Heart right ventricle (tissue), 16 donors: ENCODE measurements at regions not wholly inside any gene's neighbourhood (a gene's known extent, or its start where the extent isn't known, plus 50 kb on each side); places are given as distances from the start of the nearest gene placed in this dataset.
"Not testable (repeated sequence)": the region's sequence is repeated elsewhere in the genome, so short reads cannot be mapped to it uniquely, and the experiment has no call there.

Experiments used
- ATAC-seq, 8 donors: fragments of 200-7000 bp; cut with Tn5 transposase; one replicate each; pipeline ENCODE4 v1.9.1; 2020; ENCODE audit warnings: mild to moderate bottlenecking in 8 of 8, moderate library complexity in 8 of 8, moderate number of reproducible peaks in 1 of 8
- DNase-seq, 2 donors: peaks; one replicate each; pipeline ENCODE4 v3.0.0-alpha.2; 2020
- H3K27ac ChIP-seq, 10 donors: fragments of 200-600 bp; sonication (generic) in 2 of 10; one replicate each; pipeline versions ENCODE4 v1.5.0 to v1.8.0; 2020 to 2022; ENCODE audit warnings: mild to moderate bottlenecking in 3 of 10
- H3K27me3 ChIP-seq, 7 donors: fragments of 200-600 bp; one replicate each; pipeline ENCODE4 v1.8.0; 2021 to 2022; ENCODE audit warnings: mild to moderate bottlenecking in 2 of 7
- H3K36me3 ChIP-seq, 9 donors: fragments of 200-600 bp; sonication (generic) in 1 of 9; one replicate each; pipeline versions ENCODE4 v1.5.0 to v1.8.0; 2020 to 2022; ENCODE audit warnings: mild to moderate bottlenecking in 2 of 9
- H3K4me1 ChIP-seq, 9 donors: fragments of 200-600 bp; sonication (generic) in 1 of 9; one replicate each; pipeline versions ENCODE4 v1.5.0 to v1.8.0; 2020 to 2022; ENCODE audit warnings: mild to moderate bottlenecking in 4 of 9
- H3K4me3 ChIP-seq, 10 donors: fragments of 200-600 bp; sonication (generic) in 2 of 10; one replicate each; pipeline versions ENCODE4 v1.5.0 to v1.8.0; 2020 to 2022; ENCODE audit warnings: mild to moderate bottlenecking in 7 of 10, moderate library complexity in 2 of 10
- H3K9me3 ChIP-seq, 11 donors: fragments of 200-600 bp in 10 of 11; sonication (generic) in 2 of 11; one replicate each; pipeline versions ENCODE4 v1.5.0 to v1.8.0; 2013 to 2022; ENCODE audit warnings: mild to moderate bottlenecking in 2 of 11, control low read depth in 1 of 11, moderate library complexity in 1 of 11
- CTCF ChIP-seq, 9 donors: fragments of 200-600 bp; sonication (generic) in 2 of 9; IDR thresholded peaks; one replicate each; pipeline versions ENCODE4 v1.5.0 to v1.8.0; 2021 to 2022; ENCODE audit warnings: antibody characterized with exemption in 9 of 9, mild to moderate bottlenecking in 5 of 9, moderate library complexity in 1 of 9
- WGBS, 2 donors: extraction: QIAGEN DNeasy Blood & Tissue Kit; methylation state at CpG; one replicate each; pipeline ENCODE4 v1.1.7; 2013; ENCODE audit warnings: inconsistent platforms in 1 of 2; 5-methylcytosine and 5-hydroxymethylcytosine counted together
- intact Hi-C, 10 donors: fragments of 100-400 bp; cut with DNase I; formaldehyde crosslinking; loops; one replicate each; pipeline versions ENCODE4 v1.11.1 to v1.14.2; 2022
- donor health status: Arrhythmogenic right ventricular cardiomyopathy.
- donor health status: ischemic (EF 13 %, LVEDD 7.1; RV severe dilation, severe dysfunction).
- donor health status: healthy with polysubstance abuse.
- donor health status: DM: no; HTN: yes; CAD: no.
- donor health status: DM: no; HTN: no; CAD: no.
- donor health status: ischemic (EF 25% LVEDD 6.9; RV normal size, moderate dysfunction).
- donor health status: ischemic (EF 25% LVEDD 5.7; RV mildly dilated, moderate dysfunction).
- donor health status: healthy.
- donor health status: DM: yes; HTN: yes; CAD: no.
- donor health status: Ischemic cardiomyopathy.
- donor health status: ischemic (EF 35%, LVEDD 5.7; RV mildly dilated, moderate dysfunction).
- donor health status: nonischemic (EF 11% LVEDD 7.7; RV severe dilation, severe dysfunction).
- donor health status: DM: yes; HTN: yes; CAD: no.
- donor health status: PGD.
- donor health status: ischemic (EF 29% LVEDD 5.4; RV normal size, mild dysfunction).
- donor health status: nonischemic (EF 23%, LVEDD 6.1; RV moderate dilation, normal function).

- no peaks in the 10 kb centered on the region for H3K4me1 ChIP-seq
- no peaks in the 10 kb centered on the region for H3K9me3 ChIP-seq
- ATAC-seq (no peak), DNase-seq (no peak)
- intact Hi-C loops, result no loop called here
- H3K4me3 ChIP-seq, result no peak overlapping the region
- TF ChIP-seq CTCF (IDR thresholded peaks at IDR 0.05), result no peak
- no peaks in the 10 kb centered on the region for H3K27me3 ChIP-seq
- 81 to 85% methylated on average over 6 of the region's 6 CpGs for WGBS, 2 donors
- no peak overlapping the region for H3K27ac ChIP-seq
- H3K36me3 ChIP-seq, result no peaks in the 10 kb centered on the region
Observed at GRCh38 chr7:24158975-24159374, 125.0 kb upstream of the NPY start.

DNA sequence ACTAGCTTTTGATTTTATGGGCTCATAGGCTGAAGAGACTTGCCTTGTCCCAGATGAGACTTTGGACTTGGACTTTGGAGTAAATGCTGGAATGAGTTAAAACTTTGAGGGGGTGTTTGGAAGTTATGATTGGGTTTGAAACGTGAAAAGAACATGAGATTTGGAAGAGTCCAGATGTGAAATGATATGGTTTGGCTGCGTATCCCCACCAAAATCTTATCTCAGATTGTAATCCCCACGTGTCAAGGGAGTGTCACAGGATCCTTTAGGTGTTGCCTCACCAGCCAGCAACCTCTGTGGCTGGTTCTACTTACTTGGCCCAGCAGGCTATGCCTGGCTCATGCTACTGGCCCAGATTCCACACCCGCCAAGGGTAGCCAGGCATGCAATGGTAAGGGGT, 119.6 kb upstream of the NPY start:
- Histone ChIP-seq H3K27me3 (no peaks in the 10 kb centered on the region), H3K9me3 (peaks cover 0 to 9% (median 0%) of the 10 kb centered on the region in 11 donors), H3K36me3 (no peaks in the 10 kb centered on the region), H3K4me1 (no peaks in the 10 kb centered on the region), H3K27ac (no peak overlapping the region), H3K4me3 (no peak overlapping the region)
- intact Hi-C loops, result loop anchor here in 1 of 10 donors (5.0 kb wide), 1 partner anchor 468 kb away; no protein-coding TSS in a partner anchor
- ATAC-seq (no peak), DNase-seq (no peak)
- WGBS, 2 donors, result 66 to 67% methylated on average over 4 of the region's 4 CpGs
- TF ChIP-seq CTCF (IDR thresholded peaks at IDR 0.05), result no peak

DNA sequence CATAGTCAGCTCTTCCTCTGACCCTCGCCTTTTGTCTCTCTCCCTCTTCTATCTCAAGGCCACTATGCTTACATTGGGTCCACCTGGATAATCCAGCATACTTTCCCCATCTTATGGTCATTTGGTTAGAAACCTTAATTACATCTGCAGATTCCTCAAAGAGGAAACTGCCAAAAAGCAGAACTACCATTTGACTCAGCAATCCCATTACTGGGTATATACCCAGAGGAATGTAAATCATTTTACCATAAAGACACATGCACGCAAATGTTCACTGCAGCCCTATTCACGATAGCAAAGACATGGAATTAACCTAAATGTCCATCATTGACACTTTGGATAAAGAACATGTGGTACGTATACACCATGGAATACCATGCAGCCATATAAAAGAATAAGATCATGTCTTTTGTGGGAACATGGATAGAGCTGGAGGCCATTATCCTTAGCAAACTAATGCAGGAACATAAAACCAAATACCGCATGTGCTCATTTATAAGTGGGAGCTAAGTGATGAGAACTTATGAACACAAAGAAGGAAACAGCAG, 114.8 kb upstream of the NPY start:
- no peak overlapping the region for H3K4me3 ChIP-seq
- DNase-seq (no peak), ATAC-seq (no peak)
- WGBS, 2 donors, result 84 to 85% methylated on average over 5 of the region's 5 CpGs
- no peak for TF ChIP-seq CTCF (IDR thresholded peaks at IDR 0.05)
- intact Hi-C loops, result no loop called here
- H3K27ac ChIP-seq, result no peak overlapping the region
- H3K36me3 ChIP-seq, result no peaks in the 10 kb centered on the region
- H3K9me3 ChIP-seq, result peaks cover 0 to 13% (median 0%) of the 10 kb centered on the region in 11 donors
- no peaks in the 10 kb centered on the region for H3K27me3 ChIP-seq
- no peaks in the 10 kb centered on the region for H3K4me1 ChIP-seq

GRCh38 chr7:24171951-24172350, 112.0 kb upstream of the NPY start:
- H3K27me3 ChIP-seq, intact Hi-C loops, H3K4me1 ChIP-seq, DNase-seq, ATAC-seq, H3K27ac ChIP-seq, H3K4me3 ChIP-seq, H3K36me3 ChIP-seq: not testable (repeated sequence)
- peaks cover 0 to 13% (median 0%) of the 10 kb centered on the region in 11 donors for H3K9me3 ChIP-seq
- 87% methylated on average over 9 of the region's 9 CpGs for WGBS, 2 donors

DNA sequence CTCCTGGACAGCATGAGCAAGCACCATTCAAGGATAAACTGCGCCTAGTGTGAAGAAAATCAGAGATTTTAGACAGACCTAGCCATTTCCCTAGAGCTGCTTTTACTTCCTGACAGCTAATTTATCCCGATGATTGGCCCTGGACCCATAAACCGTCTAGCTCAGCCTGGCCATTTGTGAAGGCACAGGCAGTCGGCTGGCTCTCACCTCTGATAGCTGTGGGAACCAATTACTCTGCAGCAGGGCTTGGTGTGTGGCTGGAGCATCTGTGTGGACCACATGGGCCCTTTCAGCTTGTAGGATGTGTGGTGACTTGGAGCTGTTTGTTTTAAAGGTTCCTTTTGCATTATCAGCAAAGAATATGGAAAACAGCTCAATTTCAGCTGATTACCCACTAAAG, 111.1 kb upstream of the NPY start:
- H3K36me3 ChIP-seq, result no peaks in the 10 kb centered on the region
- no peak overlapping the region for H3K4me3 ChIP-seq
- DNase-seq (no peak), ATAC-seq (no peak)
- WGBS, 2 donors, result 51 to 54% methylated on average over 4 of the region's 4 CpGs
- intact Hi-C loops, result no loop called here
- H3K27ac ChIP-seq, result no peak overlapping the region
- peaks cover 0 to 13% (median 0%) of the 10 kb centered on the region in 11 donors for H3K9me3 ChIP-seq
- no peaks in the 10 kb centered on the region for H3K27me3 ChIP-seq
- H3K4me1 ChIP-seq, result no peaks in the 10 kb centered on the region
- TF ChIP-seq CTCF (IDR thresholded peaks at IDR 0.05), result no peak
